HFFc6 (cell line): ENCODE measurements at regions not wholly inside any gene's neighbourhood (a gene's known extent, or its start where the extent isn't known, plus 50 kb on each side); places are given as distances from the start of the nearest gene placed in this dataset.

Experiments used
- DNase-seq: peaks from one replicate; pipeline ENCODE4 v3.0.0-alpha.2; 2018
- H3K27ac Mint-ChIP-seq: 2 replicates; pipeline ENCODE4 v1.8.0; 2020; ENCODE audit warnings: mild to moderate bottlenecking, mixed read lengths
- H3K27me3 Mint-ChIP-seq: 2 replicates; pipeline ENCODE4 v1.8.0; 2021; ENCODE audit warnings: mild to moderate bottlenecking, moderate library complexity, mixed read lengths; ENCODE audit not compliant: insufficient read depth
- H3K36me3 Mint-ChIP-seq: 2 replicates; pipeline ENCODE4 v1.8.0; 2021; ENCODE audit warnings: low read depth, mixed read lengths
- H3K4me1 Mint-ChIP-seq: 2 replicates; pipeline ENCODE4 v1.8.0; 2020; ENCODE audit warnings: low read depth, mixed read lengths
- H3K4me3 Mint-ChIP-seq: 2 replicates; pipeline ENCODE4 v1.8.0; 2020; ENCODE audit warnings: mild to moderate bottlenecking, moderate library complexity, mixed read lengths
- H3K9me3 Mint-ChIP-seq: 2 replicates; pipeline ENCODE4 v1.8.0; 2020; ENCODE audit warnings: mild to moderate bottlenecking, mixed read lengths
- TF ChIP-seq, protein P1 (sequence below): fragments of 200-600 bp; sonication (generic); IDR thresholded peaks from 2 replicates; pipeline ENCODE4 v1.5.0; 2021; ENCODE audit warnings: antibody characterized with exemption, mild to moderate bottlenecking

DNA sequence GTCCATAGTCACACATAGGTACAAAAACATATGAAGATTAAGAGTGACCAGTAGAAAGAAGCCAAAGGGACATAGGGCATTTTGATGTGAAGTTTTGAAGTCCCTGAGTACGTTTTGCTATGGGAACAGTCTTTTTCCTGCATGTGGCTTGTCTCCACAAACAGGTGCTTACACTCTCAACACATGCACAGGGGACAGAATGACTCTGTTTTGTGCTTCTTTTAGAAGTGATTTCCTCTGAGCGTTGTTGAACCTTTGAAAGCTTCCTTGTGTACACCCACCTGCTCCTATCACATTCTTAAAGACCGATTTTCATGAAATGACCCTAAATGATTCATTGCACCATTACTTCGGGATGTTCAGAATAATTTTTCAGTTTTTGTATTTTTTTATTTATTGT is 338.8 kb upstream of the CDH4 start:
- DNase-seq: no peak
- H3K4me1 Mint-ChIP-seq: no peaks in the 10 kb centered on the region
- H3K27me3 Mint-ChIP-seq: no peaks in the 10 kb centered on the region
- TF ChIP-seq, protein P1, sequence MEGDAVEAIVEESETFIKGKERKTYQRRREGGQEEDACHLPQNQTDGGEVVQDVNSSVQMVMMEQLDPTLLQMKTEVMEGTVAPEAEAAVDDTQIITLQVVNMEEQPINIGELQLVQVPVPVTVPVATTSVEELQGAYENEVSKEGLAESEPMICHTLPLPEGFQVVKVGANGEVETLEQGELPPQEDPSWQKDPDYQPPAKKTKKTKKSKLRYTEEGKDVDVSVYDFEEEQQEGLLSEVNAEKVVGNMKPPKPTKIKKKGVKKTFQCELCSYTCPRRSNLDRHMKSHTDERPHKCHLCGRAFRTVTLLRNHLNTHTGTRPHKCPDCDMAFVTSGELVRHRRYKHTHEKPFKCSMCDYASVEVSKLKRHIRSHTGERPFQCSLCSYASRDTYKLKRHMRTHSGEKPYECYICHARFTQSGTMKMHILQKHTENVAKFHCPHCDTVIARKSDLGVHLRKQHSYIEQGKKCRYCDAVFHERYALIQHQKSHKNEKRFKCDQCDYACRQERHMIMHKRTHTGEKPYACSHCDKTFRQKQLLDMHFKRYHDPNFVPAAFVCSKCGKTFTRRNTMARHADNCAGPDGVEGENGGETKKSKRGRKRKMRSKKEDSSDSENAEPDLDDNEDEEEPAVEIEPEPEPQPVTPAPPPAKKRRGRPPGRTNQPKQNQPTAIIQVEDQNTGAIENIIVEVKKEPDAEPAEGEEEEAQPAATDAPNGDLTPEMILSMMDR: no peak
- H3K36me3 Mint-ChIP-seq: no peaks in the 10 kb centered on the region
- no peak overlapping the region for H3K4me3 Mint-ChIP-seq
- H3K9me3 Mint-ChIP-seq: peaks cover 29% of the 10 kb centered on the region
- no peak overlapping the region for H3K27ac Mint-ChIP-seq

DNA sequence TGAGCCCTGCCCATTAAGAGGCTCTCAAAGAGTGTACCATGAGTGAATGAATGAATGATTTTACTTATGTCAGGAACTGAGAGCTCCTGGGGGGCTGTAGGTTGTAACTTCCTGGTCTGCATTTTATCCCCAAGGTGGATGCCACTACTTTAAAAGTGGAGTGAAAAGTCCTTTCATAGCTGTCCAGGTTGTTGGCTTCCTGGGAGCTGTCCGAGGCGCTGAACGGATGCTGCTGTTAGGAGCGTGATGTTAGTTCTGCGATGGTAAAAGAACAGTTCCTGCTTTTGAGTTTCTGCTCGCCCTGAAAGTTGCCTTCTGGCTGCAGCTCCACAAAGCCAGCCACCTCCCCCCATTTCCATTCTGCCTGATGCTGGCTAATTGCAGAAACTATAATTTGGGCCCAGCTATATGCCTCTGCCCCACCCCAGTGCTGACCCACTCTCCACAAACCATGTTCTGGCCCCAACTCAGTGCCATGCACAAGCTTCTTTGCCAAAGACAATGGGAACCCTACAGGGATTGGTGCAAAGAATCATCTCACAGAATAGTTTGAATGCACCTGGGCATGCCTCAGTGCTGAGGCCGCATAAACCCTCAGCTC is 330.9 kb upstream of the CDH4 start:
- Mint-ChIP-seq H3K4me1 (no peaks in the 10 kb centered on the region), H3K4me3 (no peak overlapping the region), H3K27ac (no peak overlapping the region), H3K27me3 (peaks cover 2% of the 10 kb centered on the region; the same call in 1 of the 2 replicates), H3K9me3 (peaks cover 34% of the 10 kb centered on the region), H3K36me3 (peaks cover 5% of the 10 kb centered on the region; the same call in 1 of the 2 replicates)
- no peak for DNase-seq
- TF ChIP-seq, protein P1: no peak

DNA sequence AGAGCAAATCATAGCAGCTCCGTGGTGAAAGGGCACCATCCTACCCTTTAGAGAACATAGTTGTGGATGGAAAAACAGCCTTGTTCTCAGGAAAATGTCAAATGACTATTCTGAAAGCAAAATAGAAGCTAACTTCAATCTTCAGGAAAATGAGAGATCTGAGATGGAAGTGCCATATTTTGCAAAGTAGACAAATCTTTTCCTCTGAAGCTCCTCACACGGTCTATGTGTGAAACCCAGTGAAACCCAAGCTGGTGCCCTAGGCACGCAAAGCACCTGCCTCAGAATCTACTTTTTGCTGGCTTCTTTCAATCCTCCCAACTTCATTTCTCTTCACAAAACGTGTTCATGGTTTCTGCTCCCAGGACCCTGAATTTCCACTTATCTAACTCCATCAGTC is 325.2 kb upstream of the CDH4 start:
- Mint-ChIP-seq H3K4me1 (no peaks in the 10 kb centered on the region), H3K36me3 (no peaks in the 10 kb centered on the region), H3K4me3 (no peak overlapping the region), H3K9me3 (peaks cover 29% of the 10 kb centered on the region), H3K27me3 (peaks cover 2% of the 10 kb centered on the region), H3K27ac (no peak overlapping the region)
- TF ChIP-seq, protein P1: no peak
- DNase-seq: no peak

DNA sequence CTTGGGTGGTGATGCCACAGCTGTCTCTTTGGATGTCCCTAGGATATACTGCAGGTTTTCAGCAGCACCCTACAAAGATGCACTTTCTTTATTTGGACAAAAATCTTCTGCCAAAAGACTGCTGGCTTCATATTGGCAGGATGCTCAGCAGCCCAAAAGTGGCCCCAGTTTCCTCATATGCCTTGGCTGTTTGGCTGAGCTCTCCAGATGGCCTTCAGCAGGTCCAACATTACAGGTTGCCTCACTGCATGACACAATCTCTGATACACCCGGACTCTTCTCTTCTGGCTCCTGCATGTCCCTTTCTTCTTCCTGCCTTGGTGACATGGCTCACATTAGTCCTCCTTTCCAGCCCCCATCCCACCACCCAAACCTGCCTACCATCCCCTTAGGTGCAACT is 323.7 kb upstream of the CDH4 start:
- Mint-ChIP-seq H3K4me3 (no peak overlapping the region), H3K27ac (no peak overlapping the region), H3K4me1 (no peaks in the 10 kb centered on the region)

DNA sequence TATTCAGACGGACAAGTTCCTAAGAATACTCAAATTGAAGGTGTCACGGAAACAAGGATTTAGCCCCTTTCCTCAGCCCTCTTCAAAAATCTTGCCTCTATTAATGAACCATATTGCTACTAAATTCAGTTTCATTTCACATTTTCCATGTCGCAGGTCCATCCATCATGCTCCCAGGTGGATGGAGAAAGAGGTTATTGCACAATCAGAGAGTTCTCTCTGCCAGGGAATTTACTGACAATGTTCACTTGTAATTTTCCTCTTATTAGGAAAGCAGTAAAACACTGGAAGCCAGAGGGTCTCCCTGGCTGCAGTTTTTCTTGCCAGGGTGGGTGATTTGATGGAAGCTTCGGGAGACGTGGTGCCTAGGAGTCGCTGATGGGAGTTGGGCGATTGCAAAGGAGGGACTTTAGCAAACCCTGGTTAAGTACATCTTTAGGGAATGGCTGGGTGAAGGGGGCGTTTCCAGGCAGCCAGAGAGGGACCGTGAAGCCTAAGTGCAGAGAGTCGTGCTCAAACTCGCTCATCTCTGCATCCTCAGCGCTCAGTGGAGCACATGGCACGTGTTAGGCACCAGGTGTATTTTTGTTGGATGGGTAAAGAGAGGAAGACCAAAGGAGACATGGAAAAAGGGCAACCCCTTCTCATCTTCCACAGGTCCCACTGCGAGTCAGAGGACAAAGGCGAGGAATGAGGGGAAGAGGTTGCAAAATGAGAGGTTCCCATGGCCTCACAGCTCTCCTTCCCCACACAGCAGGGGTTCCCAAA is 321.9 kb upstream of the CDH4 start:
- Mint-ChIP-seq H3K27ac (no peak overlapping the region), H3K4me3 (no peak overlapping the region), H3K4me1 (no peaks in the 10 kb centered on the region), H3K27me3 (peaks cover 2% of the 10 kb centered on the region), H3K36me3 (no peaks in the 10 kb centered on the region), H3K9me3 (peaks cover 33% of the 10 kb centered on the region)
- TF ChIP-seq, protein P1: no peak
- DNase-seq: no peak

More for the DNA sequence above, 323.7 kb upstream of the CDH4 start:
- Mint-ChIP-seq H3K9me3 (peaks cover 38% of the 10 kb centered on the region), H3K36me3 (no peaks in the 10 kb centered on the region), H3K27me3 (peaks cover 2% of the 10 kb centered on the region)
- TF ChIP-seq, protein P1: no peak
- DNase-seq: no peak
